ENCODE measurements at regions not wholly inside any gene's neighbourhood (a gene's known extent, or its start where the extent isn't known, plus 50 kb on each side); places are given as distances from the start of the nearest gene placed in this dataset.
"Not testable (repeated sequence)": the region's sequence is repeated elsewhere in the genome, so short reads cannot be mapped to it uniquely, and the experiment has no call there.

GRCh38 chr1:242936725-242937124, 318.4 kb downstream of the CEP170 start:
- not testable (repeated sequence) for H3K4ac ChIP-seq (ENCODE audit: low read length); H2BK15ac ChIP-seq (ENCODE audit: low read length); H3K4me3 ChIP-seq (ENCODE audit: low read length in 2 of 2); H3K9me3 ChIP-seq (replicated peaks in 1 of 2; ENCODE audit: control insufficient read depth in 2 of 2, insufficient read depth in 1 of 2, low read depth in 1 of 2, low read length in 2 of 2); H4K91ac ChIP-seq (ENCODE audit: low read depth, low read length, poor library complexity); H3K27ac ChIP-seq (replicated peaks; ENCODE audit: low read length); H3K23ac ChIP-seq (ENCODE audit: low read depth, low read length, poor library complexity); H3K9ac ChIP-seq (ENCODE audit: low read depth, low read length, poor library complexity); H3K27me3 ChIP-seq (ENCODE audit: control insufficient read depth in 3 of 3, insufficient read depth in 3 of 3, low read depth in 1 of 3, low read length in 3 of 3); H2BK12ac ChIP-seq (ENCODE audit: low read length); H4K8ac ChIP-seq (ENCODE audit: low read depth, low read length); H3K14ac ChIP-seq (ENCODE audit: low read length); H3K4me2 ChIP-seq (ENCODE audit: insufficient read depth, low read length, poor library complexity, severe bottlenecking); H2BK120ac ChIP-seq (ENCODE audit: low read depth, low read length); H2BK5ac ChIP-seq (ENCODE audit: low read length); H2AK5ac ChIP-seq (ENCODE audit: low read depth, low read length); H3K36me3 ChIP-seq (replicated peaks in 1 of 2; ENCODE audit: control insufficient read depth in 2 of 2, insufficient read depth in 2 of 2, low read length in 2 of 2); H2AFZ ChIP-seq (ENCODE audit: low read length); H3K18ac ChIP-seq (ENCODE audit: low read length); H3K4me1 ChIP-seq (ENCODE audit: control insufficient read depth in 2 of 2, insufficient read depth in 1 of 2, low read depth in 1 of 2, low read length in 2 of 2); H3K79me1 ChIP-seq (ENCODE audit: low read depth, low read length)
- WGBS, 2 donors (ENCODE audit: extremely low coverage in 2 of 2, insufficient read length in 2 of 2, insufficient replicate concordance in 1 of 2): no CpG with 5 or more reads among the region's 11 CpGs
- DNase-seq (ENCODE audit: low spot score): peak; percentile 1

- H2AK5ac ChIP-seq (ENCODE audit: low read depth, low read length); H2BK15ac ChIP-seq (ENCODE audit: low read length); H4K8ac ChIP-seq (ENCODE audit: low read depth, low read length); H3K18ac ChIP-seq (ENCODE audit: low read length); H3K4ac ChIP-seq (ENCODE audit: low read length); H3K4me3 ChIP-seq (ENCODE audit: low read length in 2 of 2); H3K36me3 ChIP-seq (replicated peaks in 1 of 2; ENCODE audit: control insufficient read depth in 2 of 2, insufficient read depth in 2 of 2, low read length in 2 of 2); H3K23ac ChIP-seq (ENCODE audit: low read depth, low read length, poor library complexity); H3K9ac ChIP-seq (ENCODE audit: low read depth, low read length, poor library complexity); H3K9me3 ChIP-seq (replicated peaks in 1 of 2; ENCODE audit: control insufficient read depth in 2 of 2, insufficient read depth in 1 of 2, low read depth in 1 of 2, low read length in 2 of 2); H3K4me2 ChIP-seq (ENCODE audit: insufficient read depth, low read length, poor library complexity, severe bottlenecking); H3K79me1 ChIP-seq (ENCODE audit: low read depth, low read length); H3K27ac ChIP-seq (replicated peaks; ENCODE audit: low read length); H2BK12ac ChIP-seq (ENCODE audit: low read length); H2BK120ac ChIP-seq (ENCODE audit: low read depth, low read length); H2BK5ac ChIP-seq (ENCODE audit: low read length); DNase-seq (ENCODE audit: low spot score); H3K4me1 ChIP-seq (ENCODE audit: control insufficient read depth in 2 of 2, insufficient read depth in 1 of 2, low read depth in 1 of 2, low read length in 2 of 2); H2AFZ ChIP-seq (ENCODE audit: low read length); H3K14ac ChIP-seq (ENCODE audit: low read length); H4K91ac ChIP-seq (ENCODE audit: low read depth, low read length, poor library complexity); H3K27me3 ChIP-seq (ENCODE audit: control insufficient read depth in 3 of 3, insufficient read depth in 3 of 3, low read depth in 1 of 3, low read length in 3 of 3): not testable (repeated sequence)
- WGBS, 2 donors (ENCODE audit: extremely low coverage in 2 of 2, insufficient read length in 2 of 2, insufficient replicate concordance in 1 of 2): no CpG with 5 or more reads among the region's 6 CpGs
Measured at GRCh38 chr1:242924717-242925116, 330.4 kb downstream of the CEP170 start.

- H2AK5ac ChIP-seq (ENCODE audit: low read depth, low read length); H3K79me1 ChIP-seq (ENCODE audit: low read depth, low read length): not testable (repeated sequence)
- WGBS, 2 donors (ENCODE audit: extremely low coverage in 2 of 2, insufficient read length in 2 of 2, insufficient replicate concordance in 1 of 2): no CpG with 5 or more reads among the region's 3 CpGs
Measured at GRCh38 chr1:242923603-242924002, 331.5 kb downstream of the CEP170 start.

GRCh38 chr1:242914729-242915128, 340.4 kb downstream of the CEP170 start:
- H2BK15ac ChIP-seq (ENCODE audit: low read length); H3K23ac ChIP-seq (ENCODE audit: low read depth, low read length, poor library complexity); H3K4me2 ChIP-seq (ENCODE audit: insufficient read depth, low read length, poor library complexity, severe bottlenecking); H2BK120ac ChIP-seq (ENCODE audit: low read depth, low read length); H3K27ac ChIP-seq (replicated peaks; ENCODE audit: low read length); H2AFZ ChIP-seq (ENCODE audit: low read length); H3K27me3 ChIP-seq (ENCODE audit: control insufficient read depth in 3 of 3, insufficient read depth in 3 of 3, low read depth in 1 of 3, low read length in 3 of 3); H4K91ac ChIP-seq (ENCODE audit: low read depth, low read length, poor library complexity); H3K4me1 ChIP-seq (ENCODE audit: control insufficient read depth in 2 of 2, insufficient read depth in 1 of 2, low read depth in 1 of 2, low read length in 2 of 2); H3K36me3 ChIP-seq (replicated peaks in 1 of 2; ENCODE audit: control insufficient read depth in 2 of 2, insufficient read depth in 2 of 2, low read length in 2 of 2); H2AK5ac ChIP-seq (ENCODE audit: low read depth, low read length); H3K4me3 ChIP-seq (ENCODE audit: low read length in 2 of 2); H3K9ac ChIP-seq (ENCODE audit: low read depth, low read length, poor library complexity); H2BK5ac ChIP-seq (ENCODE audit: low read length); H3K4ac ChIP-seq (ENCODE audit: low read length); H3K18ac ChIP-seq (ENCODE audit: low read length); H3K9me3 ChIP-seq (replicated peaks in 1 of 2; ENCODE audit: control insufficient read depth in 2 of 2, insufficient read depth in 1 of 2, low read depth in 1 of 2, low read length in 2 of 2); H3K79me1 ChIP-seq (ENCODE audit: low read depth, low read length); H4K8ac ChIP-seq (ENCODE audit: low read depth, low read length); H2BK12ac ChIP-seq (ENCODE audit: low read length); H3K14ac ChIP-seq (ENCODE audit: low read length); DNase-seq (ENCODE audit: low spot score): not testable (repeated sequence)
- no CpG with 5 or more reads among the region's 4 CpGs for WGBS, 2 donors (ENCODE audit: extremely low coverage in 2 of 2, insufficient read length in 2 of 2, insufficient replicate concordance in 1 of 2)

More at GRCh38 chr1:242923603-242924002, 331.5 kb downstream of the CEP170 start:
- H3K18ac ChIP-seq (ENCODE audit: low read length); H2BK15ac ChIP-seq (ENCODE audit: low read length); H3K4me1 ChIP-seq (ENCODE audit: control insufficient read depth in 2 of 2, insufficient read depth in 1 of 2, low read depth in 1 of 2, low read length in 2 of 2); H3K4me2 ChIP-seq (ENCODE audit: insufficient read depth, low read length, poor library complexity, severe bottlenecking); H3K9me3 ChIP-seq (replicated peaks in 1 of 2; ENCODE audit: control insufficient read depth in 2 of 2, insufficient read depth in 1 of 2, low read depth in 1 of 2, low read length in 2 of 2); H3K27me3 ChIP-seq (ENCODE audit: control insufficient read depth in 3 of 3, insufficient read depth in 3 of 3, low read depth in 1 of 3, low read length in 3 of 3); H2BK5ac ChIP-seq (ENCODE audit: low read length); H3K23ac ChIP-seq (ENCODE audit: low read depth, low read length, poor library complexity); H3K14ac ChIP-seq (ENCODE audit: low read length); H3K4ac ChIP-seq (ENCODE audit: low read length); H4K91ac ChIP-seq (ENCODE audit: low read depth, low read length, poor library complexity); H3K27ac ChIP-seq (replicated peaks; ENCODE audit: low read length); H3K36me3 ChIP-seq (replicated peaks in 1 of 2; ENCODE audit: control insufficient read depth in 2 of 2, insufficient read depth in 2 of 2, low read length in 2 of 2); H2BK120ac ChIP-seq (ENCODE audit: low read depth, low read length); H2AFZ ChIP-seq (ENCODE audit: low read length); DNase-seq (ENCODE audit: low spot score); H3K4me3 ChIP-seq (ENCODE audit: low read length in 2 of 2); H4K8ac ChIP-seq (ENCODE audit: low read depth, low read length); H2BK12ac ChIP-seq (ENCODE audit: low read length); H3K9ac ChIP-seq (ENCODE audit: low read depth, low read length, poor library complexity): not testable (repeated sequence)
